OCI-LY3 (cell line): ENCODE measurements at regions not wholly inside any gene's neighbourhood (a gene's known extent, or its start where the extent isn't known, plus 50 kb on each side); places are given as distances from the start of the nearest gene placed in this dataset.

ENCODE experiments used
- H2AFZ ChIP-seq: fragments of 200-600, 300-600 bp; shearing (Covaris generic); 2 replicates; pipeline ENCODE4 v1.6.0; 2014; ENCODE audit warnings: antibody characterized with exemption, low read depth, low read length
- H3K27ac ChIP-seq: fragments of 200-600, 300-600 bp; sonication (generic); 2 replicates; pipeline ENCODE4 v1.5.1; 2014; ENCODE audit warnings: mild to moderate bottlenecking, low read length, moderate library complexity, mixed read lengths
- H3K27me3 ChIP-seq: fragments of 200-600, 300-600 bp; sonication (generic); 2 replicates; pipeline ENCODE4 v1.6.1; 2014; ENCODE audit warnings: low read depth, low read length, mixed read lengths
- H3K36me3 ChIP-seq: fragments of 200-600, 300-600 bp; sonication (generic); replicated peaks from 2 replicates; pipeline ENCODE3; 2014; ENCODE audit warnings: low read depth, low read length, mixed read lengths
- H3K4me1 ChIP-seq: fragments of 300-600, 200-600 bp; sonication (generic); 2 replicates; pipeline ENCODE4 v1.6.1; 2014; ENCODE audit warnings: low read length, mixed read lengths
- H3K4me2 ChIP-seq: fragments of 200-600, 300-600 bp; sonication (generic); 2 replicates; pipeline ENCODE4 v1.6.1; 2014; ENCODE audit warnings: low read length, mixed read lengths
- H3K4me3 ChIP-seq: fragments of 300-600, 200-600 bp; sonication (generic); 2 replicates; pipeline ENCODE4 v1.5.1; 2014; ENCODE audit warnings: antibody characterized with exemption, mild to moderate bottlenecking, low read length, moderate library complexity
- H3K79me2 ChIP-seq: fragments of 300-600, 200-600 bp; shearing (Covaris generic); 2 replicates; pipeline ENCODE4 v1.6.1; 2014; ENCODE audit warnings: mild to moderate bottlenecking, low read length, mixed read lengths
- H3K9ac ChIP-seq: fragments of 300-600, 200-600 bp; shearing (Covaris generic); 2 replicates; pipeline ENCODE4 v1.6.0; 2014; ENCODE audit warnings: mild to moderate bottlenecking, low read length, moderate library complexity
- H3K9me3 ChIP-seq: fragments of 200-600, 300-600 bp; shearing (Covaris generic); 2 replicates; pipeline ENCODE4 v1.6.1; 2014; ENCODE audit warnings: low read length, mixed read lengths; ENCODE audit not compliant: insufficient read depth
- H4K20me1 ChIP-seq: fragments of 200-600, 300-600 bp; sonication (generic); 2 replicates; pipeline ENCODE4 v1.6.1; 2016; ENCODE audit warnings: low read length, mixed read lengths; ENCODE audit not compliant: insufficient read depth
- EZH2phosphoT487 ChIP-seq: fragments of 200-600 bp; shearing (Covaris generic); IDR thresholded peaks from 2 replicates; pipeline ENCODE4 v1.6.1; 2018; ENCODE audit warnings: antibody characterized with exemption, mixed run types, low read depth
- TF ChIP-seq, protein P1 (sequence below): fragments of 200-600, 300-600 bp; sonication (generic); IDR thresholded peaks from 2 replicates; pipeline ENCODE4 v1.5.1; 2014; ENCODE audit warnings: antibody characterized with exemption, low read length, low read depth

DNA sequence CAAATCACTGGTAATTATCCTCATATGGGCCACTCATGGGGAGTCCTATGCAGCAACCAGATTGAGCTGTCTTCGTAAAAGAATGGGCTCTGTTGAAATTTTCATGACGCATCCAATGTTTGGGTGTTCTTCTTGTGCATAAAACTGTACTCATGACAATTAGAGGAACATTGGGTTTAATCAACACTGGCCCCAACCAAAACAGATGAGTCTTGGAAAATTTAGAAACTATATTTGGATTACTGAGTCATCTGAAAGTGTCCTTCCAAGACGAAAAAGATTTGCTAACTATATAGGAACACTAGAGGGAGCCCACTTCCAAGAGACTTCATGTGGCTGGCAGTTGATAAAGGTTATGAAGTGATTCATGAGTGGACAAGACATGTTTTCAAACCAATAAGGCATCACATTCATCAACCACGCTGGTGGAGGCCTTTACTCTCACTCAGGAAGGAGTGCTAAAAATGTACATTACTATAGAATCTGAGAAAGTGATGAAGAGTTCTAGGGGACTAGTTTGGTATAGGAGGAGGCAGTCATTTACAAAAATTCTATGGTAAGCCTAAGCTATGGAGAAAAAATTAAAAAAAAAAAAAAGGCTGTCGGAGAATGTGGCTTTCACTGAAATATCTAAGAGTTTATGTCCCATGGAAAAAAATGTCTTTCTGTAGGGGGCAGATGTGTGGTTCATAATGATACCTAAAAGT is 313.5 kb downstream of the PRDM9 start:
- H3K9me3 ChIP-seq, result no peaks in the 10 kb centered on the region
- H3K9ac ChIP-seq, result no peak overlapping the region
- H3K4me3 ChIP-seq, result no peak overlapping the region
- TF ChIP-seq, protein P1, sequence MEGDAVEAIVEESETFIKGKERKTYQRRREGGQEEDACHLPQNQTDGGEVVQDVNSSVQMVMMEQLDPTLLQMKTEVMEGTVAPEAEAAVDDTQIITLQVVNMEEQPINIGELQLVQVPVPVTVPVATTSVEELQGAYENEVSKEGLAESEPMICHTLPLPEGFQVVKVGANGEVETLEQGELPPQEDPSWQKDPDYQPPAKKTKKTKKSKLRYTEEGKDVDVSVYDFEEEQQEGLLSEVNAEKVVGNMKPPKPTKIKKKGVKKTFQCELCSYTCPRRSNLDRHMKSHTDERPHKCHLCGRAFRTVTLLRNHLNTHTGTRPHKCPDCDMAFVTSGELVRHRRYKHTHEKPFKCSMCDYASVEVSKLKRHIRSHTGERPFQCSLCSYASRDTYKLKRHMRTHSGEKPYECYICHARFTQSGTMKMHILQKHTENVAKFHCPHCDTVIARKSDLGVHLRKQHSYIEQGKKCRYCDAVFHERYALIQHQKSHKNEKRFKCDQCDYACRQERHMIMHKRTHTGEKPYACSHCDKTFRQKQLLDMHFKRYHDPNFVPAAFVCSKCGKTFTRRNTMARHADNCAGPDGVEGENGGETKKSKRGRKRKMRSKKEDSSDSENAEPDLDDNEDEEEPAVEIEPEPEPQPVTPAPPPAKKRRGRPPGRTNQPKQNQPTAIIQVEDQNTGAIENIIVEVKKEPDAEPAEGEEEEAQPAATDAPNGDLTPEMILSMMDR, result peak; percentile 59
- no peak for TF ChIP-seq EZH2phosphoT487
- H3K36me3 ChIP-seq, result no peaks in the 10 kb centered on the region
- H3K79me2 ChIP-seq, result no peaks in the 10 kb centered on the region
- no peak overlapping the region for H3K4me2 ChIP-seq
- peak overlapping the region; percentile 15; the same call in 1 of the 2 replicates for H2AFZ ChIP-seq
- H4K20me1 ChIP-seq, result no peaks in the 10 kb centered on the region
- no peaks in the 10 kb centered on the region for H3K27me3 ChIP-seq
- no peaks in the 10 kb centered on the region for H3K4me1 ChIP-seq
- H3K27ac ChIP-seq, result no peak overlapping the region

DNA sequence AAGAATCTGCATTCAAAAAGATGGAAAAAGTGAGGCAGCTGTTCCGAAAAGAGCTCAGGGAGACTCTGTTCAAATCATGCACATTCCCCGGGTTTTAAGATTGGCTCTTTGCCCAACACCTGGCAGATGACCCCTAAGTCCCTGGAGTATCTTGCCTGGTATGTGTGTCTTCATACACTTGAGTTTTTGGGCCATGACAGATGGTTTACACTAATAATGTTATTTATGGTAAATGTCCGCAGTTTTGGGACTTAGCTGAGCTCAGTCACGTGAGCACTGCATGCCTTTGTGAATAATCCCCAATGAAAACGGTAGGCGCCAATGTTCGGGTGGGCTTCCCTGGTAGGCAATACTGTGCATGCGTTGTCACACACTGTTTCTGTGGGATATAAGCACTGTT is 316.1 kb downstream of the PRDM9 start:
- Histone ChIP-seq H3K27me3 (no peaks in the 10 kb centered on the region), H2AFZ (no peak overlapping the region), H3K79me2 (no peaks in the 10 kb centered on the region), H3K4me1 (peaks cover 9% of the 10 kb centered on the region), H3K9ac (no peak overlapping the region), H4K20me1 (no peaks in the 10 kb centered on the region), H3K4me3 (no peak overlapping the region), H3K27ac (no peak overlapping the region), H3K36me3 (no peaks in the 10 kb centered on the region), H3K4me2 (no peak overlapping the region), H3K9me3 (no peaks in the 10 kb centered on the region)
- TF ChIP-seq, protein P1, result no peak
- TF ChIP-seq EZH2phosphoT487, result no peak

DNA sequence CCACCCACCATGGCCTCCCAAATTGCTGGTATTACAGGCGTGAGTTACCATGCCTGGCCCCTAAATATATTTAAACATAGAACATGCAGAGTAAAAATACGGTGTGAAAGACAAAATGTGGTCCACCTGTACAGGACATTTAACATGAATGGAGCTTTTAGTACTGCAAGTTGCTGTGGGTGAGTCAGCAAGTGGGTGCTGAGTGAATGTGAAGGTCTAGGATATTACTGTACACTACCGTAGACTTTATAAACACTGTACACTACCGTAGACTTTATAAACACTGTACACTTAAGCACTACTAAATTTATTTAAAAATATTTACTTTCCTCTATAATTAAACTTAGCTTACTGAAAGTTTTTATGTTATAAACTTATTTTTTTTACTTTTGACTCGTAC is 317.8 kb downstream of the PRDM9 start:
- Histone ChIP-seq H2AFZ (no peak overlapping the region), H3K79me2 (no peaks in the 10 kb centered on the region), H3K36me3 (no peaks in the 10 kb centered on the region), H3K27me3 (no peaks in the 10 kb centered on the region), H3K4me3 (no peak overlapping the region), H3K9me3 (no peaks in the 10 kb centered on the region), H3K9ac (no peak overlapping the region), H4K20me1 (no peaks in the 10 kb centered on the region), H3K4me1 (peaks cover 9% of the 10 kb centered on the region), H3K27ac (no peak overlapping the region), H3K4me2 (no peak overlapping the region)
- no peak for TF ChIP-seq EZH2phosphoT487
- TF ChIP-seq, protein P1, result no peak

DNA sequence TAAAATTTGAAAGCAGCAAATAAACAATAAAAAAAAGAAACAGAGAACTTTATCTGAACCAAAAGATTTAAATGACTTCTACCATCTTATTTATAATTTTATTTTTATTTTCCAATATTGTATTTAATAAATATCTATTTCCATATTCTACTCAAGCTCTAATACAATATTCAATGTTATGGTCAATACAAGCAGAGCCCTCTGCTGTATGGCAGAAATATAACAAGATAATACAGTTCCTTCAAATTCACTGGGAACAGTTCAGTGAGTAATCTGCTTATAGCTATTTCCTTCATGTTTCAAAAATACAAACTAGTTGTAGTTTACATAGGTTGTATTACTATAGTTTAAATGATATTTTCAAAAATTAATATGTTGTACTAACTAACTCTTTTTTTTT is 332.7 kb downstream of the PRDM9 start:
- Histone ChIP-seq H3K9ac (no peak overlapping the region), H3K79me2 (no peaks in the 10 kb centered on the region), H3K9me3 (no peaks in the 10 kb centered on the region), H3K27ac (no peak overlapping the region), H3K27me3 (no peaks in the 10 kb centered on the region), H2AFZ (no peak overlapping the region), H3K36me3 (no peaks in the 10 kb centered on the region), H3K4me3 (no peak overlapping the region), H3K4me2 (no peak overlapping the region), H3K4me1 (no peaks in the 10 kb centered on the region), H4K20me1 (no peaks in the 10 kb centered on the region)
- no peak for TF ChIP-seq EZH2phosphoT487
- TF ChIP-seq, protein P1, result peak; percentile 19; the same call in 1 of the 2 replicates
